ENCODE measurements at regions not wholly inside any gene's neighbourhood (a gene's known extent, or its start where the extent isn't known, plus 50 kb on each side); places are given as distances from the start of the nearest gene placed in this dataset.
"Not testable (repeated sequence)": the region's sequence is repeated elsewhere in the genome, so short reads cannot be mapped to it uniquely, and the experiment has no call there.

DNA sequence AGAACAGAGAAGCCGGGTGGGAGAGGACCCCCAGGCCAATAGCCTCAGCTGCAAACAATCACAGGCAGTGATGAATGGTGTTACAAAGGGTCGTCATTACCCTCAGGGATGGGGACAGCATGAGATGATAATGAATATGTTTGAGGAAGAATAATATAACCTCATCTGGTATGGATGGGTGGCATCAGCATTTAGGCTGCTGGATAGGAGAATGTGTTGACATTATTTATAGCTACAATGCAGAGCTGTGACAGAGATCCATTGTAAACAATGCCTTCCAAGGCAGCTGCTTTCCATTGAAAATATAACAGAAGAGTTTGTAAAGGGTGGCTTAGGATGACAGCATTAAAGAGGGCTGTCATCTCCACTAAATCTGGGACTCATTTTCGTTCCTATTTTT, 365.5 kb downstream of the KCNN2 start:
- no peaks in the 10 kb centered on the region for H3K36me3 ChIP-seq
- ATAC-seq (no peak), DNase-seq (no peak)
- H3K27me3 ChIP-seq = no peaks in the 10 kb centered on the region
- H3K27ac ChIP-seq = no peak overlapping the region
- intact Hi-C loops (cut with DNase I) = no loop called here
- TF ChIP-seq, protein P1, sequence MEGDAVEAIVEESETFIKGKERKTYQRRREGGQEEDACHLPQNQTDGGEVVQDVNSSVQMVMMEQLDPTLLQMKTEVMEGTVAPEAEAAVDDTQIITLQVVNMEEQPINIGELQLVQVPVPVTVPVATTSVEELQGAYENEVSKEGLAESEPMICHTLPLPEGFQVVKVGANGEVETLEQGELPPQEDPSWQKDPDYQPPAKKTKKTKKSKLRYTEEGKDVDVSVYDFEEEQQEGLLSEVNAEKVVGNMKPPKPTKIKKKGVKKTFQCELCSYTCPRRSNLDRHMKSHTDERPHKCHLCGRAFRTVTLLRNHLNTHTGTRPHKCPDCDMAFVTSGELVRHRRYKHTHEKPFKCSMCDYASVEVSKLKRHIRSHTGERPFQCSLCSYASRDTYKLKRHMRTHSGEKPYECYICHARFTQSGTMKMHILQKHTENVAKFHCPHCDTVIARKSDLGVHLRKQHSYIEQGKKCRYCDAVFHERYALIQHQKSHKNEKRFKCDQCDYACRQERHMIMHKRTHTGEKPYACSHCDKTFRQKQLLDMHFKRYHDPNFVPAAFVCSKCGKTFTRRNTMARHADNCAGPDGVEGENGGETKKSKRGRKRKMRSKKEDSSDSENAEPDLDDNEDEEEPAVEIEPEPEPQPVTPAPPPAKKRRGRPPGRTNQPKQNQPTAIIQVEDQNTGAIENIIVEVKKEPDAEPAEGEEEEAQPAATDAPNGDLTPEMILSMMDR (IDR thresholded peaks at IDR 0.05) = no peak
- no peaks in the 10 kb centered on the region for H3K4me1 ChIP-seq
- H3K4me3 ChIP-seq = no peak overlapping the region
- H3K9me3 ChIP-seq = peaks cover 0 to 10% (median 0%) of the 10 kb centered on the region in 11 donors
- WGBS, 2 donors = 48 to 52% methylated on average over 3 of the region's 3 CpGs

- peaks cover 0 to 14% (median 0%) of the 10 kb centered on the region in 11 donors for H3K9me3 ChIP-seq
- TF ChIP-seq, protein P1 (IDR thresholded peaks at IDR 0.05) = no peak
- WGBS, 2 donors = 21 to 30% methylated on average over 2 of the region's 2 CpGs
- H3K4me1 ChIP-seq = no peaks in the 10 kb centered on the region
- DNase-seq (no peak), ATAC-seq (no peak)
- no peaks in the 10 kb centered on the region for H3K36me3 ChIP-seq
- H3K4me3 ChIP-seq = no peak overlapping the region
- H3K27me3 ChIP-seq = no peaks in the 10 kb centered on the region
- H3K27ac ChIP-seq = no peak overlapping the region
- intact Hi-C loops (cut with DNase I) = no loop called here
Measured at GRCh38 chr5:114726131-114726530, 364.3 kb downstream of the KCNN2 start.

DNA sequence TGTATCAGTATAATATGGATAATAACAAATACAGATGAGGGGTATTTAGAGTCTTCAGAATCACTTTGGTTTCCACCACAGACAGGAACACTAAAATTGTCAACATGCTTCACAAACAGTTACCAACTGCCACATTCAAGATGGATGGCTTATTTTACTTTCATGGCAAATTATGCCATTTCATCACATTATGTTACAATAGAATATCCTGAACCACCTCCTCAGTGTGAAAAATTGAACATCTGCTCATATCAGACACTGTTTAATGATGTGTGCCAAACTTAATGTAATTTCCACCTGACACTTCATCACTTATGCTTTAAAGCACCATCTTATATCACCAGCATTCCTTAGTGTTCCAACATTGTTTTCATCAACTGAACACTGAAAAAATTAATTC, 357.4 kb downstream of the KCNN2 start:
- Histone ChIP-seq H3K27ac (no peak overlapping the region), H3K27me3 (no peaks in the 10 kb centered on the region), H3K9me3 (peaks cover 0 to 44% (median 4%) of the 10 kb centered on the region in 11 donors), H3K36me3 (no peaks in the 10 kb centered on the region), H3K4me3 (no peak overlapping the region), H3K4me1 (no peaks in the 10 kb centered on the region)
- ATAC-seq (no peak), DNase-seq (no peak)
- intact Hi-C loops (cut with DNase I) = no loop called here
- TF ChIP-seq, protein P1 (IDR thresholded peaks at IDR 0.05) = no peak

GRCh38 chr5:114716955-114717354, 355.1 kb downstream of the KCNN2 start:
- peaks cover 0 to 35% (median 4%) of the 10 kb centered on the region in 11 donors for H3K9me3 ChIP-seq
- WGBS, 2 donors = 82 to 88% methylated on average over 1 of the region's 1 CpG
- no peak for ATAC-seq
- H3K27me3 ChIP-seq = no peaks in the 10 kb centered on the region
- no peak for DNase-seq
- TF ChIP-seq, protein P1 (IDR thresholded peaks at IDR 0.05) = no peak
- H3K4me1 ChIP-seq = no peaks in the 10 kb centered on the region
- intact Hi-C loops (cut with DNase I) = no loop called here
- H3K36me3 ChIP-seq = no peaks in the 10 kb centered on the region
- no peak overlapping the region for H3K4me3 ChIP-seq
- H3K27ac ChIP-seq = no peak overlapping the region

- WGBS, 2 donors = 95 to 96% methylated on average over 27 to 29 of the region's 31 CpGs
- H3K36me3 ChIP-seq; ATAC-seq; H3K27ac ChIP-seq; H3K4me3 ChIP-seq; intact Hi-C loops (cut with DNase I); H3K27me3 ChIP-seq; DNase-seq; H3K4me1 ChIP-seq; H3K9me3 ChIP-seq: not testable (repeated sequence)
Measured at GRCh38 chr5:114704225-114704893, 342.5 kb downstream of the KCNN2 start.
